GM12878 (cell line): ENCODE measurements at regions not wholly inside any gene's neighbourhood (a gene's known extent, or its start where the extent isn't known, plus 50 kb on each side); places are given as distances from the start of the nearest gene placed in this dataset.

Experiments used
- ATAC-seq: fragments of 200-7000 bp; cut with Tn5 transposase; 3 replicates; pipeline ENCODE4 v1.9.1; 2020; ENCODE audit warnings: mild to moderate bottlenecking, moderate library complexity
- BruUV-seq: library from RNA; stranded (reverse); fragments of 400-500 nt; replicated peaks from 2 replicates; lab custom pipeline; 2021; lab: Mats Ljungman, UMichigan
- CTCF ChIA-PET: fragments of 300-600 bp; sonication (Branson Sonifier 250); formaldehyde crosslinking; extraction: SDS; loops from one replicate; lab custom pipeline; 2021; ENCODE audit warnings: inconsistent platforms; lab: Yijun Ruan, JAX
- POLR2A ChIA-PET: fragments of 350-600 bp; formaldehyde crosslinking; extraction: SDS; loops from one replicate; lab custom pipeline; 2021; ENCODE audit warnings: inconsistent platforms; lab: Charles Lee
- RAD21 ChIA-PET: fragments of 300-600 bp; sonication (Branson Sonifier 250); formaldehyde crosslinking; loops from one replicate; lab custom pipeline; 2023; ENCODE audit warnings: antibody characterized with exemption; ENCODE audit not compliant: unreplicated experiment; lab: Charles Lee
- SMC1A ChIA-PET: fragments of 300-600 bp; sonication (Branson Sonifier 250); formaldehyde crosslinking; loops from one replicate; lab custom pipeline; 2023; ENCODE audit not compliant: unreplicated experiment, uncharacterized antibody; lab: Charles Lee
- DNase-seq: peaks from one replicate; pipeline ENCODE4 v3.0.0-alpha.2; 2011; ENCODE audit warnings: low read depth, low spot score
- FAIRE-seq: peaks from 3 replicates; lab custom pipeline; 2011; peaks lifted over from hg19 to GRCh38; lab: Jason Lieb, UNC
- H2AFZ ChIP-seq: 2 replicates; pipeline ENCODE4 v1.6.0; 2011; ENCODE audit warnings: low read depth, low read length, control low read depth; ENCODE audit not compliant: control insufficient read depth
- H3K27ac ChIP-seq: 2 replicates; pipeline ENCODE4 v1.5.1; 2011; ENCODE audit warnings: control low read depth; ENCODE audit not compliant: control insufficient read depth, insufficient read depth
- H3K27me3 ChIP-seq, 2 experiments: replicated peaks in 1 of 2; 2 replicates each; pipeline versions ENCODE4 v1.6.0 to v1.6.1; 2011; ENCODE audit warnings: low read length in 1 of 2; ENCODE audit not compliant: control insufficient read depth in 2 of 2, insufficient read depth in 2 of 2
- H3K36me3 ChIP-seq, 2 experiments: 2 replicates each; pipeline ENCODE4 v1.5.1; 2011; ENCODE audit warnings: low read length in 1 of 2; ENCODE audit not compliant: control insufficient read depth in 2 of 2, insufficient read depth in 2 of 2
- H3K4me1 ChIP-seq: 2 replicates; pipeline ENCODE4 v1.6.1; 2011; ENCODE audit warnings: mild to moderate bottlenecking, low read length, moderate library complexity, mixed read lengths; ENCODE audit not compliant: control insufficient read depth, insufficient read depth
- H3K4me2 ChIP-seq: 2 replicates; pipeline ENCODE4 v1.6.0; 2011; ENCODE audit warnings: control low read depth; ENCODE audit not compliant: control insufficient read depth, insufficient read depth
- H3K4me3 ChIP-seq: fragments of 200-600 bp; sonication (generic); 2 replicates; pipeline ENCODE4 v1.5.1; 2016
- H3K79me2 ChIP-seq: 2 replicates; pipeline ENCODE4 v1.6.0; 2011; ENCODE audit warnings: low read length; ENCODE audit not compliant: control insufficient read depth, insufficient read depth
- H3K9ac ChIP-seq: 2 replicates; pipeline ENCODE4 v1.8.0; 2011; ENCODE audit warnings: low read length, control low read depth, mixed read lengths; ENCODE audit not compliant: control insufficient read depth, insufficient read depth
- H3K9me3 ChIP-seq: replicated peaks from 3 replicates; pipeline ENCODE4 v1.5.1; 2011; ENCODE audit warnings: mild to moderate bottlenecking, low read length; ENCODE audit not compliant: control insufficient read depth, insufficient read depth
- H4K20me1 ChIP-seq: 2 replicates; pipeline ENCODE4 v1.6.0; 2011; ENCODE audit not compliant: control insufficient read depth, insufficient read depth
- HDAC2 ChIP-seq: fragments of 200-600 bp; sonication (generic); IDR thresholded peaks from 2 replicates; pipeline ENCODE4 v1.6.1; 2017
- NFYB ChIP-seq: IDR thresholded peaks from 2 replicates; pipeline ENCODE4 v1.6.1; 2011; ENCODE audit warnings: low read depth, mild to moderate bottlenecking, low read length, improper control_type of control experiment, moderate library complexity; ENCODE audit not compliant: insufficient read depth
- NR2C1 ChIP-seq: fragments of 450-650 bp; IDR thresholded peaks from 2 replicates; pipeline ENCODE4 v1.6.1; 2017; ENCODE audit warnings: antibody characterized with exemption, mild to moderate bottlenecking, moderate library complexity
- PAX8 ChIP-seq: fragments of 450-650 bp; IDR thresholded peaks from 2 replicates; pipeline ENCODE4 v1.6.1; 2017; ENCODE audit warnings: mild to moderate bottlenecking, moderate library complexity
- TCF12 ChIP-seq: IDR thresholded peaks from 2 replicates; pipeline ENCODE4 v1.6.1; 2011; ENCODE audit warnings: low read depth, mild to moderate bottlenecking, low read length
- WGBS: methylation state at CpG from one replicate; pipeline ENCODE4 v1.1.6; 2016; ENCODE audit warnings: low lambda C conversion rate; ENCODE audit not compliant: insufficient replicate concordance, insufficient coverage; ENCODE audit errors: missing lambda C conversion rate; 5-methylcytosine and 5-hydroxymethylcytosine counted together
- in situ Hi-C: fragments of 300-500 bp; cut with MboI; formaldehyde crosslinking; loops from 9 replicates; pipeline ENCODE4 v1.14.3; 2018; ENCODE audit warnings: mixed read lengths
- intact Hi-C: fragments of 100-400 bp; cut with micrococcal nuclease; formaldehyde crosslinking; loops from one replicate; pipeline ENCODE4 v1.14.2; 2022; ENCODE audit not compliant: unreplicated experiment
- TF ChIP-seq, protein P1 (sequence below): IDR thresholded peaks from 2 replicates; pipeline ENCODE4 v1.6.1; 2011; ENCODE audit warnings: low read depth, low read length, improper control_type of control experiment, borderline replicate concordance
- TF ChIP-seq, protein P2 (sequence below): fragments of 150-350 bp; IDR thresholded peaks from 2 replicates; pipeline ENCODE4 v1.6.1; 2014; ENCODE audit warnings: mild to moderate bottlenecking, low read depth, low read length
- TF ChIP-seq, protein P3 (sequence below): fragments of 450-650 bp; formaldehyde crosslinking; IDR thresholded peaks from 2 replicates; pipeline ENCODE4 v1.4.0; 2022; ENCODE audit warnings: mild to moderate bottlenecking, moderate library complexity

DNA sequence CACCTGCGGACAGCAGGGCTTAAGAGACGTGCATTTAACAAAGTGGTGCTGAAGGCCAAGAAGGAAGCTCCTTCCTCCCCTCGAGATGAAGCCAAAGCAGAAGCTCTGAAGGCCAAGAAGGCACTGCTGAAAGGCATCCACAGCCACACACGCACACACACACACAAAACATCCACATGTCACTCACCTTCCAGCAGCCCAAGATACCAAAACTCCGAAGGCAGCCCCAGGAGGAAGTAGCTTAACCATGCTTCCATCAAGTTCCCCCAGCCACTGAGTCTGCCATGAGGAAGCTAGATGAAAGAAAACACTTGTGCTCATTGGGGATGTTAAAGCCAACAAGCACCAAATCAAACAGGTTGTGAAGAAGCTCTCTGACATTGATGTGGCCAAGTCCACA is 175.7 kb upstream of the POU3F3 start:
- in situ Hi-C loops, result no loop called here
- TF ChIP-seq, protein P1, sequence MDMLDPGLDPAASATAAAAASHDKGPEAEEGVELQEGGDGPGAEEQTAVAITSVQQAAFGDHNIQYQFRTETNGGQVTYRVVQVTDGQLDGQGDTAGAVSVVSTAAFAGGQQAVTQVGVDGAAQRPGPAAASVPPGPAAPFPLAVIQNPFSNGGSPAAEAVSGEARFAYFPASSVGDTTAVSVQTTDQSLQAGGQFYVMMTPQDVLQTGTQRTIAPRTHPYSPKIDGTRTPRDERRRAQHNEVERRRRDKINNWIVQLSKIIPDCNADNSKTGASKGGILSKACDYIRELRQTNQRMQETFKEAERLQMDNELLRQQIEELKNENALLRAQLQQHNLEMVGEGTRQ, result no peak
- FAIRE-seq, result no peak
- Histone ChIP-seq H3K9me3 (no peaks in the 10 kb centered on the region), H3K9ac (no peak overlapping the region), H3K27ac (no peak overlapping the region), H3K79me2 (no peaks in the 10 kb centered on the region), H4K20me1 (no peaks in the 10 kb centered on the region), H3K36me3 (no peaks in the 10 kb centered on the region), H3K27me3 (no peaks in the 10 kb centered on the region; a peak in 1 of 4 replicates), H3K4me3 (no peak overlapping the region), H2AFZ (no peak overlapping the region), H3K4me1 (no peaks in the 10 kb centered on the region), H3K4me2 (no peak overlapping the region)
- 18% methylated on average over 5 of the region's 5 CpGs for WGBS
- no TSS peak for BruUV-seq
- ChIA-PET POLR2A (no interaction called here), CTCF (interaction anchor here (0.9 to 1.2 kb wide), 2 partner anchors 9 to 171 kb away, joined by 3 to 4 read pairs; no protein-coding TSS in a partner anchor), RAD21 (no interaction called here), SMC1A (no interaction called here)
- ATAC-seq, result no peak
- DNase-seq, result no peak
- intact Hi-C loops, result no loop called here

DNA sequence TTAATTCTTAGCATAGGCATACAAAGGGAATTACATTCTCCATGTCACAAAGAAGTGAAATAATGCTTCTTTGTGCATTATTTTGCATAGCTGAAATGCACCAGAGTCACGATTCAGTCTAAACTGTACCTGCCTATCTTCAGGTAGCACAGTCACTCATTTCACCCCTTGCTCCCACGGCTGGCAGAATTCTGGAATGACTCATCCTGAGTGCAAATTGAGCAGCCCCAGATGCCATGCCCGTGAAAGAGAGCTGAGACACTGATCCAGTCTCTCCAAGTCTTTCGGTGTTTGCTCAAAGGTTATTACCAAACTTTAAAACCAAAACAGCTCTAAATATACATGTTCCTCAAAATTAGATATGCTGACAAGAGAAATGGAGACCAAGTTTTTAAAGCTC is 168.3 kb upstream of the POU3F3 start:
- ATAC-seq, result no peak
- no peaks in the 10 kb centered on the region for H3K4me1 ChIP-seq
- 30% methylated on average over 4 of the region's 4 CpGs for WGBS
- H3K4me3 ChIP-seq, result no peak overlapping the region
- ChIA-PET CTCF (no interaction called here), SMC1A (no interaction called here), RAD21 (no interaction called here), POLR2A (no interaction called here)
- no peak overlapping the region for H3K27ac ChIP-seq
- no peak overlapping the region for H2AFZ ChIP-seq
- no peaks in the 10 kb centered on the region for H3K36me3 ChIP-seq
- no peak for DNase-seq
- no TSS peak for BruUV-seq
- H3K9me3 ChIP-seq, result no peaks in the 10 kb centered on the region
- in situ Hi-C loops (no loop called here), intact Hi-C loops (no loop called here)
- H3K27me3 ChIP-seq, result no peaks in the 10 kb centered on the region; a peak in 1 of 4 replicates
- TF ChIP-seq TCF12 (no peak), HDAC2 (no peak), NFYB (no peak), NR2C1 (no peak), PAX8 (no peak)
- TF ChIP-seq, protein P2, sequence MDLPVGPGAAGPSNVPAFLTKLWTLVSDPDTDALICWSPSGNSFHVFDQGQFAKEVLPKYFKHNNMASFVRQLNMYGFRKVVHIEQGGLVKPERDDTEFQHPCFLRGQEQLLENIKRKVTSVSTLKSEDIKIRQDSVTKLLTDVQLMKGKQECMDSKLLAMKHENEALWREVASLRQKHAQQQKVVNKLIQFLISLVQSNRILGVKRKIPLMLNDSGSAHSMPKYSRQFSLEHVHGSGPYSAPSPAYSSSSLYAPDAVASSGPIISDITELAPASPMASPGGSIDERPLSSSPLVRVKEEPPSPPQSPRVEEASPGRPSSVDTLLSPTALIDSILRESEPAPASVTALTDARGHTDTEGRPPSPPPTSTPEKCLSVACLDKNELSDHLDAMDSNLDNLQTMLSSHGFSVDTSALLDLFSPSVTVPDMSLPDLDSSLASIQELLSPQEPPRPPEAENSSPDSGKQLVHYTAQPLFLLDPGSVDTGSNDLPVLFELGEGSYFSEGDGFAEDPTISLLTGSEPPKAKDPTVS, result no peak
- TF ChIP-seq, protein P3, sequence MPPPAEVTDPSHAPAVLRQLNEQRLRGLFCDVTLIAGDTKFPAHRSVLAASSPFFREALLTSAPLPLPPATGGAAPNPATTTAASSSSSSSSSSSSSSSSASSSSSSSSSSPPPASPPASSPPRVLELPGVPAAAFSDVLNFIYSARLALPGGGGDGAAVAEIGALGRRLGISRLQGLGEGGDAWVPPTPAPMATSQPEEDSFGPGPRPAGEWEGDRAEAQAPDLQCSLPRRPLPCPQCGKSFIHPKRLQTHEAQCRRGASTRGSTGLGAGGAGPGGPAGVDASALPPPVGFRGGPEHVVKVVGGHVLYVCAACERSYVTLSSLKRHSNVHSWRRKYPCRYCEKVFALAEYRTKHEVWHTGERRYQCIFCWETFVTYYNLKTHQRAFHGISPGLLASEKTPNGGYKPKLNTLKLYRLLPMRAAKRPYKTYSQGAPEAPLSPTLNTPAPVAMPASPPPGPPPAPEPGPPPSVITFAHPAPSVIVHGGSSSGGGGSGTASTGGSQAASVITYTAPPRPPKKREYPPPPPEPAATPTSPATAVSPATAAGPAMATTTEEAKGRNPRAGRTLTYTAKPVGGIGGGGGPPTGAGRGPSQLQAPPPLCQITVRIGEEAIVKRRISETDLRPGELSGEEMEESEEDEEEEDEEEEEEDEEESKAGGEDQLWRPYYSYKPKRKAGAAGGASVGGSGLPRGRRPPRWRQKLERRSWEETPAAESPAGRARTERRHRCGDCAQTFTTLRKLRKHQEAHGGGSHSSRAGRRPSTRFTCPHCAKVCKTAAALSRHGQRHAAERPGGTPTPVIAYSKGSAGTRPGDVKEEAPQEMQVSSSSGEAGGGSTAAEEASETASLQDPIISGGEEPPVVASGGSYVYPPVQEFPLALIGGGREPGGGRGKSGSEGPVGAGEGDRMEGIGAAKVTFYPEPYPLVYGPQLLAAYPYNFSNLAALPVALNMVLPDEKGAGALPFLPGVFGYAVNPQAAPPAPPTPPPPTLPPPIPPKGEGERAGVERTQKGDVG (CRISPR knock-in tag), result no peak
- FAIRE-seq, result no peak
- H3K79me2 ChIP-seq, result no peaks in the 10 kb centered on the region
- no peak overlapping the region for H3K4me2 ChIP-seq
- H3K9ac ChIP-seq, result no peak overlapping the region
- no peaks in the 10 kb centered on the region for H4K20me1 ChIP-seq
